T-helper 2 cell treated with Interferon-gamma antibody and Interleukin-4, amounts not matched to agents 5 μg/mL and 100 μg/mL, for 36 hours (primary cell): ENCODE measurements at regions not wholly inside any gene's neighbourhood (a gene's known extent, or its start where the extent isn't known, plus 50 kb on each side); places are given as distances from the start of the nearest gene placed in this dataset.

Experiments
- DNase-seq: peaks from one replicate; pipeline ENCODE4 v3.0.0; 2021; ENCODE audit warnings: low spot score
- H3K27ac Mint-ChIP-seq: one replicate; pipeline ENCODE4 v1.8.0; 2021; ENCODE audit warnings: mild to moderate bottlenecking, mixed read lengths
- H3K27me3 Mint-ChIP-seq: one replicate; pipeline ENCODE4 v1.8.0; 2021; ENCODE audit warnings: low read depth, mixed read lengths
- H3K36me3 Mint-ChIP-seq: one replicate; pipeline ENCODE4 v1.8.0; 2021; ENCODE audit warnings: low read depth, mixed read lengths
- H3K4me1 Mint-ChIP-seq: one replicate; pipeline ENCODE4 v1.8.0; 2021; ENCODE audit warnings: low read depth, mixed read lengths
- H3K4me3 Mint-ChIP-seq: one replicate; pipeline ENCODE4 v1.8.0; 2022; ENCODE audit warnings: mild to moderate bottlenecking, moderate library complexity, mixed read lengths
- H3K9me3 Mint-ChIP-seq: one replicate; pipeline ENCODE4 v1.8.0; 2021; ENCODE audit warnings: mixed read lengths

GRCh38 chr4:33881176-33881575, 2363.1 kb downstream of the ARAP2 start:
- no peak overlapping the region for H3K4me3 Mint-ChIP-seq
- no peaks in the 10 kb centered on the region for H3K27me3 Mint-ChIP-seq
- H3K9me3 Mint-ChIP-seq: peaks cover 44% of the 10 kb centered on the region
- H3K36me3 Mint-ChIP-seq: no peaks in the 10 kb centered on the region
- no peaks in the 10 kb centered on the region for H3K4me1 Mint-ChIP-seq
- no peak overlapping the region for H3K27ac Mint-ChIP-seq
- DNase-seq: no peak

DNA sequence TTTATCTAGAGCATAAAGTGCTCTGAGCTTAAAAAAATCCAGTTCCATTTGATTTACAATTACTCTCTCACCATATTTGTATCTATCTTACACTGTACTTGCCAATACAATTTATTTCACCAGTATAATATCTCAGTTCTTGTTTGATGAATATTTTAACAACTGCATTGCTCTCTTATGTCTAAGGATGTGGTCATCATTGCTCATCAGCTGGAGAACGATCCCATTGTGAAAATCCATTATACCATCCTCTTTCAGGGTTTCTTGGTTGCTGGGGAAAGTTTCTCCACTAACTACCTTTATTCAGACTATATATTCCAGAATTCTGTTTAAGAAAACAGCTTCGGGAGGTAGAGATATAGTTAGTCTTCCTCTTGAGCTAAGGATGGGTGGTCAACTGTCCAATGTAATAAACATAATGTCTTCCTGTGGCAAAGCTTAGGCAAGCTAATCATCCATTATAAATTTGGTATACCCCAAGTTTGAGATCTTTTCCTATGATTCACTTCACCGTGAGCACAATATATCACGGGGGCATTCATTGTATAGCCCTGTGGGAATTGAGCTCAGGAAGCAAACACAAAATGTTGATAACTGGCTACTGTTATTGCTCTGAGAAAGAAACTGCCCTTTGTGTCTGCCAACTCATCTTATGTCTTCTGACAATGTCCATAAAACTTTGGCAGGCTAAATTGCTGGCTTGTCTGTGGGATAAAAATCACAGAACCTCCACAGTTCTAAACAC, 2361.9 kb downstream of the ARAP2 start:
- Mint-ChIP-seq H3K4me3 (no peak overlapping the region), H3K9me3 (peaks cover 36% of the 10 kb centered on the region), H3K36me3 (no peaks in the 10 kb centered on the region), H3K27me3 (no peaks in the 10 kb centered on the region), H3K27ac (no peak overlapping the region), H3K4me1 (no peaks in the 10 kb centered on the region)
- DNase-seq: no peak

GRCh38 chr4:33883111-33883510, 2361.2 kb downstream of the ARAP2 start:
- H3K4me1 Mint-ChIP-seq: no peaks in the 10 kb centered on the region
- no peaks in the 10 kb centered on the region for H3K27me3 Mint-ChIP-seq
- peaks cover 42% of the 10 kb centered on the region for H3K9me3 Mint-ChIP-seq

DNA sequence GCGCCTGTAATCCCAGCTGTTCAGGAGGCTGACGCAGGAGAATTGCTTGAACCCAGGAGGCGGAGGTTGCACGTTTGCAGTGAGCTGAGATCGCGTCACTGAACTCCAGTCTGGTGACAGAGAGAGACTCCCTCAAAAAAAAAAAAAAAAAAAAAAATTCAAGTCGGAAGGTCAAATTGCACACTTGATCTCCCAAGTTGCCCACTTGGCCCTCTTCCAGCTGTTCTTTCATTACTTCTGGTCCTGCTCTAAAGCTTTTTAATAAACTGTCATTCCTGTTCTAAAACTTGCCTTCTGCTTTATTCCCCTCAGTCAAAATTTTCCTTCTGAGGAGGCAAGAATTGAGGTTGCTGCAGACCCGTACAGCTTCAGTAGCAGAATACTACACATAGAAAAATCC, 2358.0 kb downstream of the ARAP2 start:
- Mint-ChIP-seq H3K36me3 (no peaks in the 10 kb centered on the region), H3K27me3 (no peaks in the 10 kb centered on the region), H3K4me1 (no peaks in the 10 kb centered on the region), H3K27ac (no peak overlapping the region), H3K9me3 (peaks cover 39% of the 10 kb centered on the region), H3K4me3 (no peak overlapping the region)
- no peak for DNase-seq

More at GRCh38 chr4:33883111-33883510, 2361.2 kb downstream of the ARAP2 start:
- DNase-seq: no peak
- Mint-ChIP-seq H3K36me3 (no peaks in the 10 kb centered on the region), H3K27ac (no peak overlapping the region), H3K4me3 (no peak overlapping the region)

DNA sequence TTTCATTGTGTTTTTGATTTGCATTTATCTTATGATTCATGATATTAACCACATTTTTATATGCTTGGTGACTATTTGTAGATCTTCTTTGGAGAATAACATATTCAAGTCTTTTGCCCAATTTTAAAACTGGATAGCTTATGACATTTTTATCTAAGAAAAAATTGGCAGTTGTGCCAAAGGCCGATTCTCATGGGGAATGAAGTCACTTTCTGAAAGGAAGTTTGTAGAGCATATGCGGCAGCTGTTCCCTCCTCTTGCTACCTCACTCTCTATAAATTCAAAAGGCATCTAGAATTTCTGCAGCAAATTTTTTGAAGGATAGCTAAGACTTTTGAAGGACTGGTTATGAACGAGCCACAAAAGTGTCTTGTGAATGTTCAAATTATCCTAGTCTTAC, 2353.5 kb downstream of the ARAP2 start:
- Mint-ChIP-seq H3K9me3 (peaks cover 38% of the 10 kb centered on the region), H3K36me3 (no peaks in the 10 kb centered on the region), H3K4me3 (no peak overlapping the region), H3K4me1 (no peaks in the 10 kb centered on the region), H3K27ac (no peak overlapping the region), H3K27me3 (no peaks in the 10 kb centered on the region)
- no peak for DNase-seq

- H3K4me1 Mint-ChIP-seq: no peaks in the 10 kb centered on the region
- H3K36me3 Mint-ChIP-seq: no peaks in the 10 kb centered on the region
- no peak overlapping the region for H3K4me3 Mint-ChIP-seq
- peaks cover 45% of the 10 kb centered on the region for H3K9me3 Mint-ChIP-seq
- no peaks in the 10 kb centered on the region for H3K27me3 Mint-ChIP-seq
- no peak for DNase-seq
- no peak overlapping the region for H3K27ac Mint-ChIP-seq
Measured at GRCh38 chr4:33911959-33912358, 2332.4 kb downstream of the ARAP2 start.

GRCh38 chr4:33914386-33914785, 2329.9 kb downstream of the ARAP2 start:
- H3K27me3 Mint-ChIP-seq: no peaks in the 10 kb centered on the region
- H3K4me3 Mint-ChIP-seq: no peak overlapping the region
- no peaks in the 10 kb centered on the region for H3K36me3 Mint-ChIP-seq
- H3K4me1 Mint-ChIP-seq: no peaks in the 10 kb centered on the region
- no peak overlapping the region for H3K27ac Mint-ChIP-seq
- H3K9me3 Mint-ChIP-seq: peaks cover 39% of the 10 kb centered on the region
- no peak for DNase-seq

DNA sequence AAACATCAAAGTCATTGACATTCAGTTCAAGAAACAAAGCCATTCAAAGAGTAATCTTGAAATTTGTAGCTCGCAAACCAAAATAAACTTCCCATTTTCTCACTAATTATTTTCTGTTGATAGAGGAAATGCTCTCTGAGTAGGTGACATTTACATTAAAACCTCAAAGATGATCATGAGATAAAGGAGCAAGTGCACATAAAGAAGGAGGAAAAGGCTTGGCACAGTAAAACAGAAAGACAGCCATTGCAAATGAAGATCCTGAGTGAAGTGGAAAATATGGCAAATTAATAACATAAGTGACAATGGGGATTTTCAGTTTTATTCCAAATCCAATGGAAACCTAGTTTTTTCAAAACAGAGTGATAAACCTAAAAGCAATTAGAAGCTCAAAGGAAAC, 2320.8 kb downstream of the ARAP2 start:
- H3K27me3 Mint-ChIP-seq: no peaks in the 10 kb centered on the region
- no peaks in the 10 kb centered on the region for H3K4me1 Mint-ChIP-seq
- H3K9me3 Mint-ChIP-seq: peaks cover 35% of the 10 kb centered on the region
- no peaks in the 10 kb centered on the region for H3K36me3 Mint-ChIP-seq
- H3K4me3 Mint-ChIP-seq: no peak overlapping the region
- DNase-seq: no peak
- no peak overlapping the region for H3K27ac Mint-ChIP-seq

DNA sequence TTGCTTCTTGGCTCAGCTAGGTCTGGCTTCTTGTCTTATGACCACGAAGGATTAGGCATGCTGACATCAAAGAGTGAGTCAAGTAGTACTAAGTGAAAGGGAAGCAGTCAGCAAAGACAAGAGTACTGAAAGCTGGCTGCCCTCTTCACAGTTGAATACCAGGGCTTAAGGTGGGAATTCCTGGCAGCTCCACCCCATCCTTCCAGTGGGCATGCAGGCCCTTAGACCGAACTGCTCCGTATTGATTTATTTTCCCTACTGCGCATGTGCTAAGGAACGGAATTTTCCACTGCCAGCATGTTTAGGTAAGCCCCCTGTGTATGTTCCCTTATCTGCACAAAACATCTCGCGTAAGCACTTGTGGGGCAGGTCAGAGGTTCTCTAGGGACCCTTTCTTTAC, 2320.1 kb downstream of the ARAP2 start:
- no peak for DNase-seq
- peaks cover 35% of the 10 kb centered on the region for H3K9me3 Mint-ChIP-seq
- no peaks in the 10 kb centered on the region for H3K4me1 Mint-ChIP-seq
- H3K4me3 Mint-ChIP-seq: no peak overlapping the region
- no peak overlapping the region for H3K27ac Mint-ChIP-seq
- H3K36me3 Mint-ChIP-seq: no peaks in the 10 kb centered on the region
- no peaks in the 10 kb centered on the region for H3K27me3 Mint-ChIP-seq

- Mint-ChIP-seq H3K36me3 (no peaks in the 10 kb centered on the region), H3K9me3 (peaks cover 32% of the 10 kb centered on the region), H3K4me1 (no peaks in the 10 kb centered on the region), H3K27ac (no peak overlapping the region), H3K27me3 (no peaks in the 10 kb centered on the region), H3K4me3 (no peak overlapping the region)
- DNase-seq: no peak
Measured at GRCh38 chr4:33924811-33925210, 2319.5 kb downstream of the ARAP2 start.

GRCh38 chr4:33930497-33930896, 2313.8 kb downstream of the ARAP2 start:
- H3K27me3 Mint-ChIP-seq: no peaks in the 10 kb centered on the region

GRCh38 chr4:33931026-33931425, 2313.3 kb downstream of the ARAP2 start:
- Mint-ChIP-seq H3K9me3 (peaks cover 26% of the 10 kb centered on the region), H3K27me3 (no peaks in the 10 kb centered on the region), H3K36me3 (no peaks in the 10 kb centered on the region), H3K4me3 (no peak overlapping the region), H3K4me1 (no peaks in the 10 kb centered on the region), H3K27ac (no peak overlapping the region)
- DNase-seq: no peak

More at GRCh38 chr4:33930497-33930896, 2313.8 kb downstream of the ARAP2 start:
- no peak overlapping the region for H3K4me3 Mint-ChIP-seq
- no peak overlapping the region for H3K27ac Mint-ChIP-seq
- peaks cover 26% of the 10 kb centered on the region for H3K9me3 Mint-ChIP-seq
- H3K4me1 Mint-ChIP-seq: no peaks in the 10 kb centered on the region
- H3K36me3 Mint-ChIP-seq: no peaks in the 10 kb centered on the region
- DNase-seq: no peak

- H3K4me3 Mint-ChIP-seq: no peak overlapping the region
- peaks cover 11% of the 10 kb centered on the region for H3K9me3 Mint-ChIP-seq
- DNase-seq: no peak
- H3K27ac Mint-ChIP-seq: no peak overlapping the region
- H3K36me3 Mint-ChIP-seq: no peaks in the 10 kb centered on the region
- H3K4me1 Mint-ChIP-seq: no peaks in the 10 kb centered on the region
- no peaks in the 10 kb centered on the region for H3K27me3 Mint-ChIP-seq
Measured at GRCh38 chr4:33940281-33940680, 2304.0 kb downstream of the ARAP2 start.

DNA sequence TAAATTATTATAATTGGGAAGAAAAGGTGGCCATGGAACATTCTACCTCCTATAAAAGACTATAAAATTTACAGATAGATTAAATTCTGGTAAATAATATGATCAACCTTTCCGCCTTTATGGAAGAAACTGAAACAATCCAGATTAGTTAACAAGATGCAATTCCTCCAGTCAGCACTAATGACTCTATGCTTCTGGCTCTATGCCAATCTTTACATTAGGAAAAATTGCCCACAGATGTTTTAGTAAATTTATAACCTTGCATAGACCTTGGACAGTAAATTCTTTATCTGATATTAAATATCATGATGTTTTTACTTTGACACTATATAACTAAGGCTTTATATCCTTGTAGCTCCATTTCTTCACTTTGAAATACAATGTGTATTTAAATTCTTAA, 2302.5 kb downstream of the ARAP2 start:
- Mint-ChIP-seq H3K36me3 (no peaks in the 10 kb centered on the region), H3K4me3 (no peak overlapping the region), H3K4me1 (no peaks in the 10 kb centered on the region), H3K27me3 (no peaks in the 10 kb centered on the region), H3K27ac (no peak overlapping the region), H3K9me3 (peaks cover 11% of the 10 kb centered on the region)
- no peak for DNase-seq

DNA sequence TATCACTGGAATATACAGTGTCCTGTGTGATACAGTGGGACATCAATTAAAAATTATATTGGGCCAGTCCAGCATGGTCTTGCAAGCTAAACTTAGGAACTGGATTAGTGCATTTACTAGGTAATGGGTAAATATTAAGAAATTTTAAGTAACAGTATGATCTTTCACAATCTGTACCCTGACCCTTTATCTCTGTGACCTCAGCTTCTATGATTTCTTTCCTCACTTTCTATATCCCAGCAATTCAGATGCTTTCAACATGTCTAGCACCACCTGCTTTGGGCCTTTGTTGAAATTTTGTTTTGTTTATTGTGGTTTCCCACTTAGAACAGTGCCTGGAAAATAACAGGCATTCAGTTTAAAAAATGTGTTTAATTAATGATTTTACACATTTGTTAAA, 2295.4 kb downstream of the ARAP2 start:
- H3K9me3 Mint-ChIP-seq: peaks cover 19% of the 10 kb centered on the region

More for the DNA sequence above, 2295.4 kb downstream of the ARAP2 start:
- H3K4me1 Mint-ChIP-seq: no peaks in the 10 kb centered on the region
- no peaks in the 10 kb centered on the region for H3K36me3 Mint-ChIP-seq
- no peak for DNase-seq
- H3K4me3 Mint-ChIP-seq: no peak overlapping the region
- no peaks in the 10 kb centered on the region for H3K27me3 Mint-ChIP-seq
- no peak overlapping the region for H3K27ac Mint-ChIP-seq
